HCT116 (cell line): ENCODE measurements at regions not wholly inside any gene's neighbourhood (a gene's known extent, or its start where the extent isn't known, plus 50 kb on each side); places are given as distances from the start of the nearest gene placed in this dataset.

ENCODE experiments used
- EZH2 ChIP-seq: fragments of 200-600 bp; sonication (generic); IDR thresholded peaks from 2 replicates; pipeline ENCODE4 v1.6.1; 2017; ENCODE audit warnings: antibody characterized with exemption, mixed run types
- JUND ChIP-seq: IDR thresholded peaks from 2 replicates; pipeline ENCODE4 v1.6.1; 2012
- POLR2A ChIP-seq: IDR thresholded peaks from 2 replicates; pipeline ENCODE4 v1.7.0; 2011; ENCODE audit warnings: borderline replicate concordance; ENCODE audit not compliant: insufficient read depth, insufficient read length; ENCODE audit errors: extremely low read depth
- RAD21 ChIP-seq: IDR thresholded peaks from 2 replicates; pipeline ENCODE4 v1.6.1; 2012; ENCODE audit warnings: low read depth, mild to moderate bottlenecking
- TCF7L2 ChIP-seq: IDR thresholded peaks from 2 replicates; pipeline ENCODE4 v1.7.0; 2011; ENCODE audit warnings: borderline replicate concordance, inconsistent platforms; ENCODE audit not compliant: insufficient read depth, insufficient read length; ENCODE audit errors: extremely low read depth
- ZNF274 ChIP-seq: fragments of 200-500 bp; sonication (Bioruptor generic); IDR thresholded peaks from 2 replicates; pipeline ENCODE4 v1.6.1; 2014; ENCODE audit warnings: mild to moderate bottlenecking, low read depth, low read length, inconsistent platforms

DNA sequence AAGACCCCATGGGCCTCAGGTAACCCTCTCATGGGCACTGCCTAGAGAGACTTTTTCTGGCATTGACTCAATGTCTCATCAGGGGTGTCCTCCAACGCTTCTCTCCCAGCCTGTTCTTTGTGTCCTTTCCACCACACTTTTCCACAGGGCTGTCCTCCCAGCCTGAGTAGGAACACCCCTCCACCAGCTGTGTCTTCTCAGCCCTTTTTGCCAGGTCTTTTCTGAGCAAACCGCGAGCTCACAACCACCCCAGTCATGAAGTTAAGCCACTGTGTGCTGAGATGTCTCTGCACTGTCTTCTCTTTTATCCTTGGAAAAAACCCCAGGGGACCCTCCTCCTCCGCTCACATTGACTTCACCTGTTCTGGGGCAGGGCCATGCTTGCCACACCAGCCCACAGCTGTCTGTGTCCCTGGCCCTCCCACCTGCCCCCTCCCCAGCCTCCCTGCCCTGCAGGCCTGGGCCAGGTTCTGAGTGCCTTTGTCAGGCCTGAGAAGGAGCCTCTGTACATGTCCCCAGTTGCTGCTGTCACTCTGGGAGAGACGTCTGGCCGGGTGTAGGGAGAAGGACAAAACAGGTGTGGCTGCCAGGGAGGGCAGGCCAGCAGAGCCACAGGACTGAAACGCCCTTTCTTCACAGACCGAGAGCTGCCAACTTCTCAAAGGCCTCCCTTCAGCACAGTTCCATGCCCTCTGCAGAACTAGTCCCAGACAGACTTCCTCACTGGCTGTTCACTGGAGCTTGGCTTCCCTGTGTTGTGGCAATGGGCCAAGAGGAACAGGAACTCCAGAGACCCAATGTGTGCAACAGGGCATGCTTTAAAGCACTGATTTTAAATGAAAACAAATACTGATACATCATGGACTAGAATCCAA lies 50.5 kb upstream of the PNMA1 start (continued):
- TF ChIP-seq ZNF274 = no peak
- TF ChIP-seq RAD21 = no peak
- TF ChIP-seq JUND = no peak
- no peak for TF ChIP-seq POLR2A
- TF ChIP-seq EZH2 = no peak
- TF ChIP-seq TCF7L2 = no peak
